Natural killer cell (primary cell): ENCODE measurements at regions not wholly inside any gene's neighbourhood (a gene's known extent, or its start where the extent isn't known, plus 50 kb on each side); places are given as distances from the start of the nearest gene placed in this dataset.
A peak's percentile ranks its signal among the peaks of the same experiment; 100 is the strongest.

Source experiments
- ATAC-seq, 3 donors: fragments of 150-1000 bp in 2 of 3; fragments of 200-7000 bp in 1 of 3; cut with Tn5 transposase; 1 replicate in 1 of 3; 2 replicates in 2 of 3; pipeline ENCODE4 v1.10.0; 2021; ENCODE audit warnings: mild to moderate bottlenecking in 2 of 3, moderate library complexity in 2 of 3
- DNase-seq, 2 donors: peaks; one replicate each; pipeline versions ENCODE4 v3.0.0 to v3.0.0-alpha.2; 2013 to 2021; ENCODE audit warnings: mixed read lengths in 1 of 2
- H3K27ac ChIP-seq: one replicate; pipeline ENCODE4 v1.5.1; 2013; ENCODE audit warnings: mild to moderate bottlenecking, low read length
- H3K27me3 ChIP-seq: one replicate; pipeline ENCODE4 v1.6.1; 2013; ENCODE audit warnings: low read length; ENCODE audit not compliant: control insufficient read depth, insufficient read depth
- H3K36me3 ChIP-seq: one replicate; pipeline ENCODE4 v1.6.1; 2013; ENCODE audit warnings: low read length; ENCODE audit not compliant: control insufficient read depth, insufficient read depth
- H3K4me1 ChIP-seq: one replicate; pipeline ENCODE4 v1.6.1; 2013; ENCODE audit warnings: low read length; ENCODE audit not compliant: control insufficient read depth, insufficient read depth
- H3K4me3 ChIP-seq: one replicate; pipeline ENCODE4 v1.5.1; 2013; ENCODE audit warnings: low read length
- H3K9me3 ChIP-seq: one replicate; pipeline ENCODE4 v1.6.1; 2013; ENCODE audit warnings: low read length; ENCODE audit not compliant: control insufficient read depth, insufficient read depth
- H3K27ac Mint-ChIP-seq, 2 donors: one replicate each; pipeline ENCODE4 v1.8.0; 2022; ENCODE audit warnings: mild to moderate bottlenecking in 2 of 2, mixed read lengths in 2 of 2, moderate library complexity in 1 of 2
- H3K27me3 Mint-ChIP-seq, 2 donors: one replicate each; pipeline ENCODE4 v1.8.0; 2022; ENCODE audit warnings: low read depth in 2 of 2, mixed read lengths in 2 of 2
- H3K36me3 Mint-ChIP-seq: one replicate; pipeline ENCODE4 v1.8.0; 2022; ENCODE audit warnings: mixed read lengths
- H3K4me1 Mint-ChIP-seq, 2 donors: one replicate each; pipeline ENCODE4 v1.8.0; 2022; ENCODE audit warnings: mixed read lengths in 2 of 2
- H3K4me3 Mint-ChIP-seq: one replicate; pipeline ENCODE4 v1.8.0; 2022; ENCODE audit warnings: mild to moderate bottlenecking, moderate library complexity, mixed read lengths
- H3K9me3 Mint-ChIP-seq, 2 donors: one replicate each; pipeline ENCODE4 v1.8.0; 2022; ENCODE audit warnings: mixed read lengths in 2 of 2
- WGBS: methylation state at CpG from one replicate; pipeline ENCODE4 v1.1.7; 2013; ENCODE audit warnings: missing lambda C conversion rate; ENCODE audit not compliant: insufficient coverage; 5-methylcytosine and 5-hydroxymethylcytosine counted together
- intact Hi-C: fragments of 100-400 bp; cut with micrococcal nuclease; formaldehyde crosslinking; loops from one replicate; pipeline ENCODE4 v1.14.2; 2022
- TF ChIP-seq, protein P1 (sequence below): fragments of 200-600 bp; IDR thresholded peaks from one replicate; pipeline ENCODE4 v1.8.0; 2022; ENCODE audit warnings: antibody characterized with exemption

DNA sequence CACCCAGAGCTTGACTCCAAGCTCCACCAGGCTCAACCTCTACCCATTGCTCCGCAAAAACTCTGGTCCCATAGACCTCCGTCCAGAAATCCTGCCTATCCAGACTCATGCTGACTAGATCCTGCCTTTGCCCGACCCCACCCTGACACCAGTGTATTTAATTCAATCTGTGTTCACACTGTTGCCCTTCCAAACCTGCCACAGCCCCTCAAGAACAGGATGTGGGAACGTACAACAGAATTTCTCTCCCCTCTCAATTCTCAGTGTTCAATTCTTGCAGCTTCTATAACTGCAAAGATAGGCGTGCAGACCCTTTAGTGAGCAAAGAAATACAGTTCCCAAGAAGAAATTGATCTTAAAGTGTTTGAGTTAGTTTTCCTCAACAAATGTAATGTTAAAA is 154.2 kb upstream of the FRG1 start:
- H3K27ac Mint-ChIP-seq: no peak overlapping the region
- ATAC-seq (no peak), DNase-seq (no peak)
- intact Hi-C loops: no loop called here
- Histone ChIP-seq H3K4me1 (no peaks in the 10 kb centered on the region), H3K9me3 (no peaks in the 10 kb centered on the region), H3K4me3 (no peak overlapping the region), H3K27me3 (no peaks in the 10 kb centered on the region), H3K27ac (no peak overlapping the region), H3K36me3 (no peaks in the 10 kb centered on the region)
- H3K36me3 Mint-ChIP-seq: no peaks in the 10 kb centered on the region
- no peak overlapping the region for H3K4me3 Mint-ChIP-seq
- H3K27me3 Mint-ChIP-seq: no peaks in the 10 kb centered on the region
- 84% methylated on average over 4 of the region's 5 CpGs for WGBS
- no peaks in the 10 kb centered on the region for H3K4me1 Mint-ChIP-seq
- TF ChIP-seq, protein P1, sequence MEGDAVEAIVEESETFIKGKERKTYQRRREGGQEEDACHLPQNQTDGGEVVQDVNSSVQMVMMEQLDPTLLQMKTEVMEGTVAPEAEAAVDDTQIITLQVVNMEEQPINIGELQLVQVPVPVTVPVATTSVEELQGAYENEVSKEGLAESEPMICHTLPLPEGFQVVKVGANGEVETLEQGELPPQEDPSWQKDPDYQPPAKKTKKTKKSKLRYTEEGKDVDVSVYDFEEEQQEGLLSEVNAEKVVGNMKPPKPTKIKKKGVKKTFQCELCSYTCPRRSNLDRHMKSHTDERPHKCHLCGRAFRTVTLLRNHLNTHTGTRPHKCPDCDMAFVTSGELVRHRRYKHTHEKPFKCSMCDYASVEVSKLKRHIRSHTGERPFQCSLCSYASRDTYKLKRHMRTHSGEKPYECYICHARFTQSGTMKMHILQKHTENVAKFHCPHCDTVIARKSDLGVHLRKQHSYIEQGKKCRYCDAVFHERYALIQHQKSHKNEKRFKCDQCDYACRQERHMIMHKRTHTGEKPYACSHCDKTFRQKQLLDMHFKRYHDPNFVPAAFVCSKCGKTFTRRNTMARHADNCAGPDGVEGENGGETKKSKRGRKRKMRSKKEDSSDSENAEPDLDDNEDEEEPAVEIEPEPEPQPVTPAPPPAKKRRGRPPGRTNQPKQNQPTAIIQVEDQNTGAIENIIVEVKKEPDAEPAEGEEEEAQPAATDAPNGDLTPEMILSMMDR: no peak
- peaks cover 3 to 4% of the 10 kb centered on the region in 2 donors for H3K9me3 Mint-ChIP-seq

DNA sequence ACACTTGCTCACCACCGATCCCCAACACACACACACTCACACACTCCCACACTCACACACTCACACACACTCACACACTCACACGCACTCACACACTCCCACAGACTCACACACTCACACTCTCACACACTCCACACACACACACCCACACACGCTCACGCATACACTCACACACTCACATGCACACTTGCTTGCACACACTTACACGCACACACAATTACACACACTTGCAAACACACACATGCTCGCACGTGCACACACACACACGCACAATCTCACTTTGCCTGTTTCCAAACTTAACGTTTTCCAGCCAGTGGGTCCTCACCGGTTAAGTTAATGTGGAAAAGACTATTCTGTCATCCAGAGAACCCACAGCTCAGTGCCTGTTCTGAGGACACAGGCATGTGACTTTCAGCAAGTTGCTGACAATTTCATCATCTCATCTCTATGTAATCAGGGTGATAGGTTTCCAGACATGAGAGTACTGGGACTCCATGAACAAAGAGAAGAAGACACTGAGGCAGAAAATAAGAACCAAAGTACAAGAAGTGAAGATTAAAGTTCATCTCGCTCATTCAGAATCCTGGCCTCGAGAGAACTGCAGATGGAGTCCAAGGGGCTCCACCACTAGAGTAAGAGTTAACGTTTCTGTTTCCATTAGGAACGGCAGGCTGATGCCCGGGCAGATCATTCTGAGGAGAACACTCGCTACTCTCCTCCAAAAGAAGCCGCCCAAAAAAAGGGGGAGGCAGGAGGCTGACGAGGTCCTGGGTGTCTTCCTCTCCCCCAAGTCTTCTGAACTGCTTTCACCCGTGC is 153.2 kb upstream of the FRG1 start:
- no peaks in the 10 kb centered on the region for H3K4me1 ChIP-seq
- no peak overlapping the region for H3K27ac Mint-ChIP-seq
- H3K27ac ChIP-seq: no peak overlapping the region
- H3K36me3 ChIP-seq: no peaks in the 10 kb centered on the region
- H3K9me3 ChIP-seq: no peaks in the 10 kb centered on the region
- H3K27me3 Mint-ChIP-seq: no peaks in the 10 kb centered on the region
- no peak overlapping the region for H3K4me3 Mint-ChIP-seq
- no peak for DNase-seq
- TF ChIP-seq, protein P1: no peak
- peak in 1 of 3 donors; percentile 37 for ATAC-seq
- no peaks in the 10 kb centered on the region for H3K4me1 Mint-ChIP-seq
- intact Hi-C loops: no loop called here
- WGBS: 92% methylated on average over 19 of the region's 19 CpGs
- no peaks in the 10 kb centered on the region for H3K27me3 ChIP-seq
- H3K9me3 Mint-ChIP-seq: peaks cover 3 to 4% of the 10 kb centered on the region in 2 donors
- no peaks in the 10 kb centered on the region for H3K36me3 Mint-ChIP-seq
- H3K4me3 ChIP-seq: no peak overlapping the region

DNA sequence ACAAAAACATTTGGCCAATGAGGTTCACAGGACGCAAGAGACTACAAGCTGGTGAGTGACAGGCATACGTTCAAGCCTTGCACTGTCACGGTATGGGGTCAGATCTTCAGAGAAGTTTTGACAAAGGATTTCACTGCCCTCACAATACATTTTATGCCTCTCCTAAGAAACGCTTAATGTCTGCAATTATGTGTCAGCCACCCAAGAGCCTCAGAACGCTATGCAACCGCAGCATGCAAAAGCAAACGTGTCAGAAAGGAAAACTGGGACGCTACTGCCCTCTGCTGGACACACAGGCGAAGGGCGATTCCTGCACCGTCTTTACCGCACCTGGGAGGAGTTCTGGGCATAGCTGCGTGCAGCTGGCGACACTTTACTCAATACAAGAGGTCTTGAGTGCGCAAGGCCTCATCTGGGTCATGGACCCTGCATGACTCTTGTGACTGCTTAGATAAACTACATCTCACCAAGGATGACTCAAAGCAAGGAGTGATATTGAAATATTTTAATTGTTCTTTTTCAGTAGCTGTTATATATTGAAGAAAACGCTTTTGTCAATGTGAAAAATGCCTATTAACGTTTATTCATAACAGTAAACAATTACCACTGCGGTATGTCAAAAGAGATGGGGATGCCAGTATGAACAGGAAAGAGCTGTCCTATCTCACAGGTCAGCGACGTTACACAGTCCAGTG is 147.6 kb upstream of the FRG1 start:
- DNase-seq (peak; percentile 21 to 56), ATAC-seq (peak; percentile 24 to 71 (median 70))
- no peak overlapping the region for H3K4me3 Mint-ChIP-seq
- H3K36me3 Mint-ChIP-seq: no peaks in the 10 kb centered on the region
- H3K27ac Mint-ChIP-seq: no peak overlapping the region
- no peaks in the 10 kb centered on the region for H3K9me3 ChIP-seq
- no peak overlapping the region for H3K27ac ChIP-seq
- no peaks in the 10 kb centered on the region for H3K27me3 ChIP-seq
- H3K4me1 Mint-ChIP-seq: peaks cover 0 to 9% of the 10 kb centered on the region in 2 donors
- H3K4me3 ChIP-seq: no peak overlapping the region
- H3K36me3 ChIP-seq: no peaks in the 10 kb centered on the region
- H3K4me1 ChIP-seq: peaks cover 5% of the 10 kb centered on the region
- no peaks in the 10 kb centered on the region for H3K9me3 Mint-ChIP-seq
- whole genome bisulfite sequencing: 31% methylated on average over 20 of the region's 20 CpGs
- TF ChIP-seq, protein P1: peak; percentile 47
- intact Hi-C loops: no loop called here
- H3K27me3 Mint-ChIP-seq: no peaks in the 10 kb centered on the region
